ENCODE measurements at regions not wholly inside any gene's neighbourhood (a gene's known extent, or its start where the extent isn't known, plus 50 kb on each side); places are given as distances from the start of the nearest gene placed in this dataset.

DNA sequence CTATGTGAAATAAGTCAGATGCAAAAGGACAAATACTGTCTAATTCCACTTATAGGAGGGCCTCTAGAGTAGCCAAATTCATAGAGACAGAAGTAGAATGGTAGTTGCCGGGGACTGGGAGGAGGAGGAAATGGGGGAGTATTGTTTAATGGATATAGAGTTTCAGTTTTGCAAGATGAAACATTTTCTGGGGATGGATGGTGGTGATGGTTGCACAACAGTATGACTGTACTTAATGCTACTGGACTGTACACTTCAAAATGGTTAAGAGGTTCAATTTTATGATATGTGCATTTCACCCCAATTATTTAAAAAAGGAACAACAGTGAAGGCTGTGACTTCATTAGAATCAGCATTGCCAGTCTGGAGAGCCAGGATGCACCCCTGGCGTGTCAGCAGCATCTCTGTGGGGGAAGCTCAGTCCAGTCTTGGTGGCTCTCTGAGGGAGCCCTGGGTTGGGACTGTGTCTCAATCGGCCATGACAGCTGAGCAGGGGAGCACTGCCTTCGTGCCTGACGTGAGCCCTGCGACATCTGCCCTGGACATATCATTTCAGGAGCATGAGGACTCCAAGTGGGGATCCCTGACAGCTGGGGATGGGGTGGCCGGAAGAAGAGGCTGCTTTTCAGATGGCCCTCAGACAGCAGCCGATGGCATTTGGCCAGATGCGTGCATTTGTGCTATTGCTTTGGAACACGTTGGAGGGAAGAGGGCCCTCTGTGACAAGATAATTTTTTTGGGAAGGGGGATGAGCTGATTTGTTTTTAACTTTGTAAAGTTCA, 130.8 kb upstream of the STC2 start:
- H3K36me3 ChIP-seq (ENCODE audit: control insufficient read depth, insufficient read depth, low read length) = no peaks in the 10 kb centered on the region
- H3K27ac Mint-ChIP-seq = no peak overlapping the region
- 78 to 88% methylated on average over 7 to 10 of the region's 10 CpGs for WGBS, 2 experiments (ENCODE audit: insufficient coverage in 1 of 2, insufficient read length in 1 of 2)
- no peaks in the 10 kb centered on the region for H3K4me1 ChIP-seq (ENCODE audit: control insufficient read depth, insufficient read depth, low read length)
- H3K27me3 ChIP-seq (ENCODE audit: control insufficient read depth, insufficient read depth, low read length, poor library complexity, severe bottlenecking) = no peaks in the 10 kb centered on the region
- no peaks in the 10 kb centered on the region for H3K9me3 ChIP-seq (ENCODE audit: control insufficient read depth, low read length)
- no peaks in the 10 kb centered on the region for H3K9me3 Mint-ChIP-seq
- H3K4me3 Mint-ChIP-seq = no peak overlapping the region
- H3K36me3 Mint-ChIP-seq (ENCODE audit: low read depth) = no peaks in the 10 kb centered on the region
- no peak overlapping the region for H3K4me3 ChIP-seq (ENCODE audit: low read length)
- DNase-seq = no peak
- peaks cover 17% of the 10 kb centered on the region for H3K27me3 Mint-ChIP-seq (ENCODE audit: insufficient read depth)
- TF ChIP-seq, protein P1, sequence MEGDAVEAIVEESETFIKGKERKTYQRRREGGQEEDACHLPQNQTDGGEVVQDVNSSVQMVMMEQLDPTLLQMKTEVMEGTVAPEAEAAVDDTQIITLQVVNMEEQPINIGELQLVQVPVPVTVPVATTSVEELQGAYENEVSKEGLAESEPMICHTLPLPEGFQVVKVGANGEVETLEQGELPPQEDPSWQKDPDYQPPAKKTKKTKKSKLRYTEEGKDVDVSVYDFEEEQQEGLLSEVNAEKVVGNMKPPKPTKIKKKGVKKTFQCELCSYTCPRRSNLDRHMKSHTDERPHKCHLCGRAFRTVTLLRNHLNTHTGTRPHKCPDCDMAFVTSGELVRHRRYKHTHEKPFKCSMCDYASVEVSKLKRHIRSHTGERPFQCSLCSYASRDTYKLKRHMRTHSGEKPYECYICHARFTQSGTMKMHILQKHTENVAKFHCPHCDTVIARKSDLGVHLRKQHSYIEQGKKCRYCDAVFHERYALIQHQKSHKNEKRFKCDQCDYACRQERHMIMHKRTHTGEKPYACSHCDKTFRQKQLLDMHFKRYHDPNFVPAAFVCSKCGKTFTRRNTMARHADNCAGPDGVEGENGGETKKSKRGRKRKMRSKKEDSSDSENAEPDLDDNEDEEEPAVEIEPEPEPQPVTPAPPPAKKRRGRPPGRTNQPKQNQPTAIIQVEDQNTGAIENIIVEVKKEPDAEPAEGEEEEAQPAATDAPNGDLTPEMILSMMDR (conservative IDR thresholded peaks at IDR 0.05) = no peak
- no peaks in the 10 kb centered on the region for H3K4me1 Mint-ChIP-seq
- H3K27ac ChIP-seq (ENCODE audit: low read depth, low read length) = no peak overlapping the region
- no peak overlapping the region for H3K9ac ChIP-seq (ENCODE audit: extremely low read depth, low read length, poor library complexity, severe bottlenecking)

DNA sequence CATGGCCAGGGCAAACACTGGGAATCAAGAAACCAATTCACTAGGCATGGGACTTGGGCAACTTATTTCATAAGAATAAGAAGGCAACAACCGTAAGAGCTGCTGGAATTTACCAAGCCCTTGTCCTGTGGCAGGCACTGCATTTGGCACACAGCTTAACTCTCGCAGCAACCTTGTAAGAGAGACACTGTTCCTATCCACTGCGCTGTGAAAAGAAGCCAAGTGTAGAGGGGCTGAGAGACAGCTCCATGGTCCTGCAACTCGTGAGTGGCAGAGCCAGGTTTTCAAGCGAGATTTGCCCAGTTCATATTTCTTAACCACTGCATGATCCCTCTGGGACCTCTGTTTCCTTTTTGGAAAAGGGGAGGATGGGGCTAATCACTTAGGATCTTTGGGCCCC, 129.3 kb upstream of the STC2 start:
- TF ChIP-seq, protein P1 (conservative IDR thresholded peaks at IDR 0.05) = no peak
- no peaks in the 10 kb centered on the region for H3K9me3 Mint-ChIP-seq
- no peaks in the 10 kb centered on the region for H3K36me3 ChIP-seq (ENCODE audit: control insufficient read depth, insufficient read depth, low read length)
- H3K9me3 ChIP-seq (ENCODE audit: control insufficient read depth, low read length) = no peaks in the 10 kb centered on the region
- no peaks in the 10 kb centered on the region for H3K27me3 ChIP-seq (ENCODE audit: control insufficient read depth, insufficient read depth, low read length, poor library complexity, severe bottlenecking)
- no peak overlapping the region for H3K4me3 ChIP-seq (ENCODE audit: low read length)
- H3K36me3 Mint-ChIP-seq (ENCODE audit: low read depth) = no peaks in the 10 kb centered on the region
- DNase-seq = no peak
- no peak overlapping the region for H3K4me3 Mint-ChIP-seq
- H3K4me1 ChIP-seq (ENCODE audit: control insufficient read depth, insufficient read depth, low read length) = no peaks in the 10 kb centered on the region
- WGBS, 2 experiments (ENCODE audit: insufficient coverage in 1 of 2, insufficient read length in 1 of 2) = 92 to 100% methylated on average over 5 of the region's 5 CpGs
- no peaks in the 10 kb centered on the region for H3K4me1 Mint-ChIP-seq
- H3K27me3 Mint-ChIP-seq (ENCODE audit: insufficient read depth) = peaks cover 14% of the 10 kb centered on the region
- H3K9ac ChIP-seq (ENCODE audit: extremely low read depth, low read length, poor library complexity, severe bottlenecking) = no peak overlapping the region
- H3K27ac ChIP-seq (ENCODE audit: low read depth, low read length) = no peak overlapping the region
- no peak overlapping the region for H3K27ac Mint-ChIP-seq

DNA sequence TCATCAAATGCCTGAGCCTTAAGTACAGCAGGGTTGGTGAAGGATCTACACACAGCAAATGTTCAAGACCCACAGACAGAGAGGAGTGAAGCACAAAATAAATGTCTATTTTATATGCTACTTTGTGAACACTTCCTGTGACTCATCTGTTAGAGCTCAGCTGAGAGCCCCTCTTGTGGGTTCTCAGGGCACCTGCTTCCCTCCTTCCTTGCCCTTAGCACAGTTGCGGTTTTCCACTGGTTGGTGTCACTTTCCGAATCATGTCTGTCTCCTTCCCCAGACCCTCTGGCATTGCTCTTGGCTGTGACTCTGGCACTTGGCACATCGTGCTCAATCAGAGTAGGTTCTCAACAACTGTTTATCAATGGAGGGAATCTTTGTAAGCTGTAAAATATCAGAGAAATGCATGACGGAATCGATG, 128.5 kb upstream of the STC2 start:
- no peaks in the 10 kb centered on the region for H3K4me1 Mint-ChIP-seq
- no peak for DNase-seq
- H3K9me3 ChIP-seq (ENCODE audit: control insufficient read depth, low read length) = no peaks in the 10 kb centered on the region
- no peaks in the 10 kb centered on the region for H3K36me3 ChIP-seq (ENCODE audit: control insufficient read depth, insufficient read depth, low read length)
- H3K27ac Mint-ChIP-seq = no peak overlapping the region
- H3K27ac ChIP-seq (ENCODE audit: low read depth, low read length) = no peak overlapping the region
- H3K4me1 ChIP-seq (ENCODE audit: control insufficient read depth, insufficient read depth, low read length) = no peaks in the 10 kb centered on the region
- no peak overlapping the region for H3K4me3 ChIP-seq (ENCODE audit: low read length)
- 88 to 89% methylated on average over 3 to 5 of the region's 5 CpGs for WGBS, 2 experiments (ENCODE audit: insufficient coverage in 1 of 2, insufficient read length in 1 of 2)
- TF ChIP-seq, protein P1 (conservative IDR thresholded peaks at IDR 0.05) = no peak
- H3K27me3 Mint-ChIP-seq (ENCODE audit: insufficient read depth) = peaks cover 14% of the 10 kb centered on the region
- H3K9ac ChIP-seq (ENCODE audit: extremely low read depth, low read length, poor library complexity, severe bottlenecking) = no peak overlapping the region
- no peak overlapping the region for H3K4me3 Mint-ChIP-seq
- no peaks in the 10 kb centered on the region for H3K9me3 Mint-ChIP-seq
- no peaks in the 10 kb centered on the region for H3K36me3 Mint-ChIP-seq (ENCODE audit: low read depth)
- no peaks in the 10 kb centered on the region for H3K27me3 ChIP-seq (ENCODE audit: control insufficient read depth, insufficient read depth, low read length, poor library complexity, severe bottlenecking)
